GM20000 (cell line): ENCODE measurements at regions not wholly inside any gene's neighbourhood (a gene's known extent, or its start where the extent isn't known, plus 50 kb on each side); places are given as distances from the start of the nearest gene placed in this dataset.
A peak's percentile ranks its signal among the peaks of the same experiment; 100 is the strongest.
"Not testable (repeated sequence)": the region's sequence is repeated elsewhere in the genome, so short reads cannot be mapped to it uniquely, and the experiment has no call there.

Experiments
- DNase-seq: peaks from one replicate; pipeline ENCODE4 v3.0.0; 2012; ENCODE audit warnings: low spot score
- CTCF ChIP-seq: IDR thresholded peaks from 2 replicates; pipeline ENCODE4 v1.5.1; 2012; ENCODE audit warnings: mild to moderate bottlenecking, control low read depth; ENCODE audit errors: extremely low read depth, missing control alignments

- TF ChIP-seq CTCF: no peak
- no peak for DNase-seq
Measured at GRCh38 chr6:141753180-141753579, 379.5 kb upstream of the GJE1 start.

GRCh38 chr6:141752677-141753076, 380.0 kb upstream of the GJE1 start:
- DNase-seq: peak; percentile 5
- TF ChIP-seq CTCF: no peak

- not testable (repeated sequence) for DNase-seq
Measured at GRCh38 chr6:141746324-141746723, 386.4 kb upstream of the GJE1 start.

GRCh38 chr6:141744971-141745370, 387.8 kb upstream of the GJE1 start:
- no peak for DNase-seq
- TF ChIP-seq CTCF: no peak

GRCh38 chr6:141744194-141744925, 388.4 kb upstream of the GJE1 start:
- no peak for TF ChIP-seq CTCF
- no peak for DNase-seq

- no peak for DNase-seq
- TF ChIP-seq CTCF: no peak
Measured at GRCh38 chr6:141736104-141736503, 396.6 kb upstream of the GJE1 start.

GRCh38 chr6:141735126-141735525, 397.6 kb upstream of the GJE1 start:
- no peak for DNase-seq

More at GRCh38 chr6:141735126-141735525, 397.6 kb upstream of the GJE1 start:
- no peak for TF ChIP-seq CTCF
